Eye (tissue), 1 donor: ENCODE measurements at regions not wholly inside any gene's neighbourhood (a gene's known extent, or its start where the extent isn't known, plus 50 kb on each side); places are given as distances from the start of the nearest gene placed in this dataset.
"Not testable (repeated sequence)": the region's sequence is repeated elsewhere in the genome, so short reads cannot be mapped to it uniquely, and the experiment has no call there.

Experiments
- DNase-seq: peaks from one replicate; pipeline ENCODE4 v3.0.0-alpha.2; 2015

- DNase-seq = no peak
Observed at GRCh38 chr2:14494759-14495158, 137.8 kb upstream of the LRATD1 start.

GRCh38 chr2:14501061-14501460, 131.5 kb upstream of the LRATD1 start:
- DNase-seq = no peak

GRCh38 chr2:14506955-14507354, 125.6 kb upstream of the LRATD1 start:
- not testable (repeated sequence) for DNase-seq

- DNase-seq = no peak
Observed at GRCh38 chr2:14511541-14511940, 121.0 kb upstream of the LRATD1 start.

GRCh38 chr2:14513903-14514302, 118.6 kb upstream of the LRATD1 start:
- no peak for DNase-seq

- no peak for DNase-seq
Observed at GRCh38 chr2:14516844-14517243, 115.7 kb upstream of the LRATD1 start.

GRCh38 chr2:14517731-14518130, 114.8 kb upstream of the LRATD1 start:
- no peak for DNase-seq

- no peak for DNase-seq
Observed at GRCh38 chr2:14520385-14520945, 112.1 kb upstream of the LRATD1 start.

- DNase-seq = no peak
Observed at GRCh38 chr2:14524041-14524802, 108.3 kb upstream of the LRATD1 start.

- no peak for DNase-seq
Observed at GRCh38 chr2:14524803-14525080, 107.8 kb upstream of the LRATD1 start.

GRCh38 chr2:14530506-14530905, 102.0 kb upstream of the LRATD1 start:
- no peak for DNase-seq

- DNase-seq = no peak
Observed at GRCh38 chr2:14533131-14533757, 99.3 kb upstream of the LRATD1 start.

GRCh38 chr2:14535156-14535555, 97.4 kb upstream of the LRATD1 start:
- DNase-seq = peak; percentile 33

GRCh38 chr2:14536976-14537375, 95.5 kb upstream of the LRATD1 start:
- no peak for DNase-seq

GRCh38 chr2:14540015-14540414, 92.5 kb upstream of the LRATD1 start:
- no peak for DNase-seq

GRCh38 chr2:14543284-14543683, 89.2 kb upstream of the LRATD1 start:
- no peak for DNase-seq

GRCh38 chr2:14544247-14544646, 88.3 kb upstream of the LRATD1 start:
- DNase-seq = no peak

- no peak for DNase-seq
Observed at GRCh38 chr2:14547830-14548229, 84.7 kb upstream of the LRATD1 start.

GRCh38 chr2:14550658-14551057, 81.9 kb upstream of the LRATD1 start:
- DNase-seq = no peak

- no peak for DNase-seq
Observed at GRCh38 chr2:14551069-14551468, 81.4 kb upstream of the LRATD1 start.

- DNase-seq = no peak
Observed at GRCh38 chr2:14552286-14552685, 80.2 kb upstream of the LRATD1 start.

GRCh38 chr2:14552818-14553217, 79.7 kb upstream of the LRATD1 start:
- DNase-seq = no peak

GRCh38 chr2:14554849-14555545, 77.5 kb upstream of the LRATD1 start:
- no peak for DNase-seq

GRCh38 chr2:14557111-14557510, 75.4 kb upstream of the LRATD1 start:
- DNase-seq = no peak
